GM21390 (cell line): ENCODE measurements at regions not wholly inside any gene's neighbourhood (a gene's known extent, or its start where the extent isn't known, plus 50 kb on each side); places are given as distances from the start of the nearest gene placed in this dataset.

Experiments
- ATAC-seq: cut with Tn5 transposase; IDR thresholded peaks from one replicate; pipeline ENCODE4 v1.9.1; 2021; ENCODE audit not compliant: unreplicated experiment

DNA sequence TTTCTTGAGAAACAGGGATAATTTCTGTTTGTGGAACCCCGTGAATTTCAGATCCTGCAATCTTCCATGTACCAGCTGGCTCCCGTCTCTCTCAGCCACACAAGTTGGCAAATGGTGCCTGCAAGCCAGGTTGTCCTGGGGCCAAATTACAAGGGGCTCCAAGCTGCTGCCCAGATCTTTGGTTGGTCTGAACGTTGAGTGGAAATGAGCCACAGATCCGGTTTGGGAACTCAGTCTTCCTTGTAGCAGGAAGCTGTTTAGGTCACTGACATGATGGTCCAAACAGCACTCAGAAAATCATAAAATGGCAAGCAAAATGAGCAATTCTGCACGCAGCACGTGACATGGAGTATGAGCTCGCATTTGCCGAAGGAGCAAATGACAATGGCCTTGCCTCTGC lies 1496.4 kb downstream of the TBC1D22A start:
- no peak for ATAC-seq

DNA sequence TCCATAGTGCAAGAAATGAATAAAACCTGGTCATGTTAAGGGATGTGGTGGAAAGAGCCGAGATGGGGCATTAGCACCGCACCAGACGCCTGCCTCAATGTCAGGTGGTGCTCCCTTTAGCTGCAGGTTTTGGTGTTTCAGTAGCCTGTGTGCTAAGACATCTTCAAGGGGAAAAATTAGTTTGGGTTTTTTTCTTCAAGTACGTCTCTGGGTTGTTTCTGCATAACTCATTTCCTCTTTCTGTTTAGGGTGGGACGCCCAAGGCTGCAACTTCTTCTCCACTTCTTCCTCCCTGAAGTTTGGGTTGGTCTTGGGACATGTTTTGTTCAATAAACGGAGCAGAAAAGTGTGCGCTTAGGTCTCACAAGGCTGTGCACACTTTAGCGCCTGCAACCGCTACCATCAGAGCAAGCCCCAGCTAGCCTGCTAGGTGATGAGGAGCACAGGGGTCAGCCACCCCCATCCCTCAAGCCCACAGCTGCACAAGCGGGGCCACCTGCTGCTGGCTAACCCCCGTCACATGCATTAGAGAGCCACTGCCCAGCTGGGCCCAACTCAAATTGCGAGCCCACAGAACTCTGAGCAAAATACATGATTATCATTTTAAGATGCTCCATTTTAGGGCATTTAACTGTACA lies 1495.7 kb downstream of the TBC1D22A start:
- ATAC-seq = no peak

DNA sequence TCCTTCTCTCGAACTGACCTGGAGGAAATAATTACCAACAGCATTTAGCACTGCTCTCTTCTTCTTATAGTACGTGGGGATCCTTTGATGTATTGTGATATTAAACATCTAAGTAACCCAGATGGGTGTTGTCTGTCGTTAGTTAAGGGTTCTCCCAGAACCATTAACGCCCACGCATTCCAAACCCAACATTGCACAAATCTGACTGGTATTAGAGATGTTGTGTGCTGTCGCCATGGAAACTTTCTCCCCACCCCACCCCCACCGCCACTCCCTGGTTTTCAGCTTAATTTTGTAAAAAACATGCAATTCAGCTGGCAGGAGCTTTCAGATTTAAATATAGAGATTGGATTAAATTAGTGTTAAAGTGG lies 1495.2 kb downstream of the TBC1D22A start:
- no peak for ATAC-seq

DNA sequence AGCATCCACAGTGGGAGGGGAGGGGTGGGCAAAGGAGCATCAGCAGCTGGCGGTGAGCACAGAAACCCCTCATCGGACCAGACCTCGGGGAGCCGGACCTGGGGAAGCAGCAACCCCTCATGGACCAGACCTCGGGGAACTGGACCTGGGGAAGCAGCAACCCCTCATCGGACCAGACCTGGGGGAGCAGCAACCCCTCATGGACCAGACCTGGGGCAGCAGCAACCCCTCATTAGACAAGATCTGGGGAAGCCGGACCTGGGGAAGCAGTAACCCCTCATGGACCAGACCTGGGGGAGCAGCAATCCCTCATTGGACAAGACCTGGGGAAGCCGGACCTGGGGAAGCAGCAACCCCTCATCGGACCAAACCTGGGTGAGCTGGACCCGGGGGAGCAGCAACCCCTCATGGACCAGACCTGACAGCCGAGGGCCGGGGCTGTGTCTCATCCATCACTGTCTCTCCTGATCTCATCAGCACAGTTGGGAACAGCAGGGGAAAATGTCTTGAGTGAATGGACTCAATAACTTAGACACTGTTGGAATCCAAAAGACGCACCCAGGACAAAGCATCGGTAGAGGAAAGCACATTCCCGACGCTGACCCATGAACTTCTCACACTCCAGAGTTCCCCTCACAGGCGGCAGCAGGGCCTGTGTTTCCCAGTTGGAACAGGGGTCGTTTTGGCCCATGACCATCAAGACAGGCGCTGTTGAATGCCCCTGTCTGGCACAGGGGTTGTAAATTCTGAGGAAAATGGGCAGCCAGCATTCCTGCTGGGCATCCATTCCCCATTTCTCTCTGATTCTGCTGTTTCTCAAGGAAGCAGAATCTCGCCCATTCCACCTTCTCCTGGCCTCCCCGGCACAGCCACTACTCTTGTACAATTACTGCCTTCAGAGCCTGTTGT lies 1494.6 kb downstream of the TBC1D22A start:
- no peak for ATAC-seq

DNA sequence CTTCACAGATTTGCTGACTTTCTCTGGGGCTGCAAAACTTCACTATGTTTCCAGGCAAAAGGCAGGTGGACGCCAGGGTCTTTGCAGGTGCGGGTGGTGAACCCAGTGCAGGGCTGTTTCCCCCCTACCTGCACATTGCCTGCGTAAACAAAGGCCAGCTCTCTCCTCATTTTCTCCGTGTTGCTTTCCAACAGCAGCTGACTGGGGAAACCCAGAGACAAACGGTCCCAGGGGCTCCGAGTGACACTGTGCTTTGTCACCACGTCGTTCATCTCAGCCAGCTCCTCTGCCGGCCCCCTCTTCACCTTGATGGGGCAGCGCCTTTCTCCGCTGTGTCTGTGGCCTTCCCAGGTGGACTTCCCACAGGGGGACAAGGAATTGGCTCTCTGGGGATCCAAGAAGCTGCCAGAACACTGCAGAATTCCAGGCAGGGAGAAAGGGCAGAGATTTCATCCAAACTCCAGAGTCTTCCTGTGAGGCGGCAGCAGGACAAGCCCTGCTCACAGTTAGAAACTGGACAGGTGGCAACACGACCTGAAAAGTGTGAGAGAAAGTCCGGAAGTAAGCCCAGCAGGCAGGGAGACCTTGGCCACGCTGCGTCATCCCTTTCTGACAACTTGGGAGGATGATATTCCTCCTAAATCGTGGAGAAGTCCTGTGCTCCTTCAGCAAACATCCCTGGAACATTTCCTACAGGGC lies 1493.7 kb downstream of the TBC1D22A start:
- ATAC-seq = no peak

DNA sequence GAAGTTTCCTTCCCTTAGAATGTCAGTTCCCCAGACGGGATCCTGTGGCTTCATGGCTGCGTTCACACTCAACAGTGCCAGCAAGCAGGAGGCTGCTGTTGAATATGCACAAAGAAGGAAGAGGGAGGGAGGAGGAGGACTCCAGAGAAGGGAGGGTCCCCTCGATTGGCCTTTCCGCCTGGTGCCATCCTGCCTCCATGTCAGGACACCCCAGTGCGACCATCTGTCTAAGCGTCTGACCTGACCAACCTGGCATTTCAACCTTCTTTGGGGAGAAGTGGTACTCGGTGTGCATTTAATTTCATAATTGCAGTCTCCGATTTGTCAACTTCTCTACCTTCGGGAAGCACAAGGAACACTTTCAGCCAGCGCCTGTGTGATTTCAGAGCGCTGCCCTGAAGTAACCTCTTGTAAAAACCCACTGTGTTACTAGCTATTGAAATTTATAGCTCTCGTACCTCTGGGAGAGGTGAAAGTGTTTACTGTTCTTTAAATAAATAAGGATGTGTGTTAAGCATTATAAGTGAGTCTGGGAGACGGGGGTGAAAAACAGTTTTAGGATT lies 1491.9 kb downstream of the TBC1D22A start:
- ATAC-seq = no peak

DNA sequence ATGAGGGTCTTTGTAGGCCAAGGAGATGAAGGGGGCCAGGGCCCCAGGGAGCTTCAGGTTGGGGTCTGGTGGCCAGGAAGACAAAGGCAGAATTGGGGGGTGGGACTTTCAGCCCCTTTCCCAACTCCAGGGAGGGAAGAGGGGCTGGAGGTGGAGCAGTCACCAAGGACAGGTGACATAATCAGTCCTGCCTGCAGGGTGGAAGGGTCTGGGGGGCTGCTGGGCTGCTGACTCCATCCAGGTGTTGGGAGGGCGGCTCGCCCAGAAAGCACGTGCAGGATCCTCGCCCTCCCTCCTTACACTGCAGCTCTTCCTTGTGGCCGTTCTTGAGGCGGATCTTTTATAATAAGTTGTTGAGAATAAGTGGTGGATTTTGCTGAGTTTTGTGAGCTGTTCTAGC lies 1491.1 kb downstream of the TBC1D22A start:
- ATAC-seq = no peak

DNA sequence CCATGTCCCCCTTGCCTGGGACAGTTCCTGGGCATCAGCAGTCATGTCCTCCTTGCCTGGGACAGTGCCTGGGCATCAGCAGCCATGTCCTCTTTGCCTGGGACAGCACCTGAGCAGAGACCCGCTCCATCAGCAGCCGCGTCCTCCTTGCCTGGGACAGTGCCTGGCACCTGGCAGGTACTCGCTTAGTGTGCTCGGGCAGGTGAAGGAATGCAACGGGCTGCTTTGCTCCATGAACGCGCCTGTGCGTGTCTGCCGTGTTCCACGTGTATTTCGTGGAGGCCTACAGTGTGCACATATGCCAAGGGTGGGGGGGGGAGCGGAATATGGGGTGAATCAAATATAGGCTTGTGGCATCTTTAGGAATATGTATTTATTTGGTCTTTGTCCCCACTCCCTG lies 1490.7 kb downstream of the TBC1D22A start:
- ATAC-seq = no peak

DNA sequence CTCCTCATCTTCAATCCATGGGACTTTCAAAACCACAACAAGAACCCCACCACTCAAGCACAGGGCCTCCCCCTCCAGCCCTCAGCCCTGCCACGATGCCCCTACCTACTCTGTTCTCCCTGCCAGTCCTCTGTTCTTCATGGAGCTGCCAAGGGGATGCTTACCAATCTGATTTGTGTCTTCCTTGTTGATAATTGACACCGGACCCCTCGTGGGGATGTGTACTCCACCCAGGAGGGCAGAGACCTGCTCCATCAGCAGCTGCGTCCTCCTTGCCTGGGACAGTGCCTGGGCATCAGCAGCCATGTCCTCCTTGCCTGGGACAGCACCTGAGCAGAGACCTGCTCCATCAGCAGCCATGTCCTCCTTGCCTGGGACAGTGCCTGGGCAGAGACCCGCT lies 1489.2 kb downstream of the TBC1D22A start:
- no peak for ATAC-seq

DNA sequence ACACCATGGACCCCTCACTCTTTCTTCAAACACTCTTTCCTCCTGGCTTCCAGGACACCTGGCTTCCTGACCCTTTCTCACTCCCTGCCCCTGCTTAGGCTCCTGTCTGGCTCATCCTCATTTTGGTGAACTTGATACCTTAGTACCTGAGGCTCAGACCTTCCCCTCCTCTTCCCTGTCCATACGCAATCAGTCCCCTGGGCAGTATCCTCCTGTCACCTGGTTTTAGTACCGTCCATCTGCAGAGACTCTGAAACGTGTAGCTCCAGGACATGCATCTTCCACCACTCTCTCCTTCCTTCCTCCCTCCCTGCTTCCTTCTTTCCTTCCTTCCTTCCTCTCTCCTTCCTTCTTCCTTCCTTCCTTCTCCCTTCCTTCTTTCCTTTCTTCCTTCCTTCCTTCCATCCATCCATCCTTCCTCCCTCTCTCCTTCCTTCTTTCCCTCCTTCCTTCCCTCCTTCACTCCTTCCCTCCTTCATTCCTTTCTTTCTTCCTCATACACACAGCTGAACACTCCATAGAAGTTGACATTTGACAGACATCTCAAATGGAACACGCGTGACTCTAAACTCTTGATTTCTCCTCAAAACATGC lies 1488.6 kb downstream of the TBC1D22A start:
- no peak for ATAC-seq

DNA sequence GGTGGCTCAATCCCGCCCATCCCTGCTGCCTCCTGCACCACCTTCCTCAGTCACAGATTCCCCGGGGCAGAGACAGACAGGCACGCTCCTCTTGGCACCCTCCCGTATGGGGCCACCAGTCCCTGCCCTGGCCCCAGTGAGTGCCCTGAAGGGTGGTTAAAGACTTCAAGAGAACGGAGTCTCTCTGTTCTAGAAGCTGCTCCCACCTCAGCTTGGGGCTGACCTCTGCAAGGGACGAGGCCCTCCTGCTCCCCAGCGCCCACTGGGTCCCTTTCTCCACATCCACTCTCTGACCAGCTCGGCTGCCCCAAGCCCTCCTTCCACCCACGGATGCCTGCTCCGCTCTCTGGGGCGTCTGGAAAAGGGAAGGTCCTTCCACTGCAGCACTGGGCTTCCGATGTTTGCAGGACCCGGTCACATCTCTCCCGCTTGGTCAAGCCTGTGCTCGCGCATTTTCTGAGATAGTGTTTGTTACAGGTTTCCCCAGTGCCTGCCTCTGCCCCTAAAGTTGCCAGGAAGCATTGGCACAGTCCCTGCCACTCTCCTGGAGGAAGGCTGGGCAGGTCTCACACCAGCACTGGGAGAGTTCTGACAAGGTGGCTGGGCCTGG lies 1487.9 kb downstream of the TBC1D22A start:
- ATAC-seq = no peak

DNA sequence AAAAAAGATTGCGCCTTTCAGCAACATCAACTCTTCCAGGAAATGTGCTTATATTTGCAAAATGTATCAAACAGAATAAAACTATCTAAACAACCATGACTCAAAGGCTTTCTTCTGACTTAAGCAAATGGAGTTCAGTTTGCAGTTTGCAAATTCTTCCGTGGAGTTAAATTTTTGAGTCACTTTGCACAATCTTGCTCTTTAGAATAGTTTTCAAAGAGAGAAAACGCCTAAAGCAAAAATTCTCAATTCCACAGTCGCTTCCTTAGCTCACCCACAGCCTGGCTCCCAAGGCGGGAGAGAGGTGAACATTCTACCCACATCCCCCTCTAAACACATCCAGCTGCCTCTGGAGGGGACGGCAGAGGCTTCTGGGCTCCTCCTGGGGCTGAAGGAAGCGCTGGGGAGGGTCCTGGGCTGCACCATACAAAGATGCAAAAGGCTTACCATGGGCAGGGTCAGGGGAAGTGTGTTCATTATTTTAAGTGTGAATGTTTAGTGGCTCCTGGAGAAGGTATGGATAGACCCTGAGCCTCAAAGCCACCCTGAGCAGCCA lies 1487.3 kb downstream of the TBC1D22A start:
- ATAC-seq = no peak

DNA sequence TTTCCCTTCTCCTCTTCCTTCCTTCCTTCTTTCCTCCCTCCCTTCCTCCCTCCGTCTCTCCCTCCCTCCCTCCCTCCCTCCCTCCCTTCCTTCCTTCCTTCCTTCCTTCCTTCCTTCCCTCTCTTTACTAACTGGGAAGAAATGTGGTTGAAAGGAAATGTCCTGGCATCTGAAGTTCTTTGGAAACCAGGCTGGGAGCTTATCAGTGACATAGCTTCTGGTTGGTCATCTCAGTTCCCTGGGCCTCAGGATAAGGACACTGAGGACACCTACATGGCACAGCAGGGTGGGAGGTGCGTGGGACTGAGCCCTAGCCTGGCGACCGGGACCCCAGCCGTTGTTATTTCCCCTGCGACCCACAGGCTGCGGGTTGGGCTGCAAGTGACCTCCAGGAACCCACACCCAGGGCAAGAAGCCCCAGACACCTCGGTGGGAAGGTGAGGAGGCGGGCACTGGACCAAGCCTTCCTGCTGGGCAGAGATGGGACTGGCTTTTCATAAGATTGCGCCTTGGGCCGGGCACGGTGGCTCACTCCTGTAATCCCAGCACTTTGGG lies 1486.5 kb downstream of the TBC1D22A start:
- ATAC-seq = no peak

DNA sequence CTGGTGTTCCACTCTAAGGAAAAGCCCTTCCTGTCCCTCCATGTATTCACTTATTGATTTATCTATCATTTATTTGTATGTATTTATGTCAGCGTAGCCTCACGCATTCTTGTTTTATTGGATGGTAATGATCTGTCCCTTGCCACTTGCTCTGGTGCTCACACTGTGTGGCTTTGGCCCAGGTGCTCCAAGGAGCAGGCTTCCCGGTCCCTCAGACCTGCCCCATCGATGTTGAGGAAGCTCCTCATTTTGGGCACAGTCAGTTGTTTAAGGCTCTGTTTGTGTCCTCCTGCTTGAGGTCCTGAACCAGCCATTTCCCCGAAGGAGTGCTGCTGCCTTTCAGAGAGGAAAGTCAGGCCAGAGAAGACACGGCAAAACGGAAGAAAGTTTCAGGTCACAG lies 1485.4 kb downstream of the TBC1D22A start:
- no peak for ATAC-seq

DNA sequence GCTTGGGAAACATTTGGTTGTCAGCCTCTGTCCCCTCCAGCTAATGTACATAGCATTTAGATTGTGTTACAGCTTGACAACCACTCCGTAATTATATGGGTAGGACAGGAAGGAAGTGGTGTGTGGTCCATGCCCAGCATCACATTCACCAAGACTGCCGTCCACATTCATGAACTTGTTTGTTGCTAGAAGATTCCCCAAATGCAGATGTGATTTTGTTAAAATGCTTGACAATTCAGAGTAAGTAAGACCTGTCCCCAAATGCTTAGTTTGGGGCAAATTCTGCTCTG lies 1482.7 kb downstream of the TBC1D22A start:
- no peak for ATAC-seq

DNA sequence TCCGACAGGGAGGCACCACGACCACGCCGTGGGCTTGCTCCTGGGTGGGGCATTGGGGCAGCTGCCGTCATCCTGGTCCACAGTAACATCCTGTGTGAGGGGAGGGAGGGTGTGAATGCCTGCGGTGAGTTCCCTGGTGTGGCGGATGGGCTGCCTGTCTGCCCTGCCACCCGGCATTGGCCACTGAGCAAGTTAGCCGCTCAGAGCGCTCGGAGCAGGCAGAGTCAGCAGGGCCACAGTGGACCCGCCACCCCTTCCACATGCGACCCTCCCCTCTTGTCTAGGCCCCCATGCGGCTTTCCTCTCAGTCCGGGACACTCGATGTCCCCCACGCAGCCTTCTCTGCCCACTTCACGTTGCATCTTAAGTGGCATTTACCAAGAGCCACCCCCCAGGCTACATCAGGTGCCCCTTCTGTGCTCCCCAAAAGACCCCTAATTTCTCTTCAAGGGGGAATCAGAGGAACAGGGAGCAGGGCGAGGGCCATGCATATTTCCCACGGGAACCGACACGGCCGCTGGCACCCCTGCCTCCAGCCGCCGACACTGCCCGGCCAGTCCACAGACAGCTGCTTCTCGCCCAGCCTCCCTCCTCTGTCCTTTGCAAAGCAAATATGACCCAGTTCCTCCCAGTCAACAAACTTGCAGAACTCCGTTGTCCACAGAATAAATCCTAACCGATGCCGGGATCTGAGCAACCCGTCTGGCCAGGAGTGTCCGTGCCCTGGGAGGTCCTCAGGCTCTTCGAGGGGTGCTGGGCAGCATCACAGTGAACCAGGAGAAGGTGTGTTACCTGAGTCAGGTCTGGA lies 1482.1 kb downstream of the TBC1D22A start:
- ATAC-seq = no peak

DNA sequence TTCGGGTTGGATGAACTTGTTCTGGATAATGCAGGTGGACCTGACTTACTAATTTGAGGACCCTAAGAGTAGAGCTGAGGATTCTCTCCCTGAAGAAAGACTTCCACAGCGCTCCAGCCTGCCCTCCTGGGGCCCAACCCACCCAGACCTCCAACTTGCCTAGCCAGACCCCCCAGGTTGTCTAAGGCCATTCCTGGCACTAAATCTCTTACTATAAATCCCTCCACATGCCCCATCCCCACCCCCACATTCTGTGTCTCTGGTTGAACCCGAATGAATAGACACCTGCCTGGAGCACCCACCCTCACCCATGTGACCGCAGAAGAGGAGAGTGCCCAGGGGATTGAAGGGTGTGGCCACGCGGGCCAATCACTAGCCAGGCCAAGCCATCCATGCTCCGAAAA lies 1480.0 kb downstream of the TBC1D22A start:
- no peak for ATAC-seq

DNA sequence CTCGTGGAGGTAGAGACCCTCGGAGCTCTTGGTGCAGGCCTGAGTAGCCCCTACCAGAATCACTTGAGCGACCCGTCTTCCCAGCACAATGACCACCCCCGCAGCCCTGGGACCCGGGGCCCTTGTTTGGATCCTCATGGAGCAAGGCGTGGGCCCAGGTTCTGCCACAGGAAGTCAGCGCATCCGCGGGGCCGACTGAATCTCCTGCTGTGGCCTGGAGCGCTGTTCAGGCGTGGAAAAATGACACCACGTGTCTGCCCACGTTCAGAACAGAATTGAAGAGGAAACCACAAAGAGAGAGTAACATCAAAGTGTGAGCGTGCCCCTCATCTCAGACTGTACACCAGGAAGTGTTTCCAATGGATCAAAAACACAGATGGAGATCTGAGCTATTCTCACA lies 1479.2 kb downstream of the TBC1D22A start:
- no peak for ATAC-seq

DNA sequence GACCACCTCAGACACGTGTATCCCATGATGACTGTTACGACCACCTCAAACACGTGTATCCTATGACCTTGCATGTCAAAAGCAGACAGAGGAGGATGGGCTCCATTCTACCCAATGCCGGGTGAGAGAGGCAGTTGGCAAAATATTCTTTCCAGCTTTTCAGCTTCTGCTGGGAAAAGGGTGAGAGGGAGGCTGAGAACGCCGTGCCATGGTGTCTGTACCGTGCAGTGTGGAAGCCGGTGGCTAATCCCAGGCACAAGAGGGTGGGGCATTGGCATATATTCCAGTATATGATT lies 1478.4 kb downstream of the TBC1D22A start:
- ATAC-seq = no peak
